ENCODE measurements at regions not wholly inside any gene's neighbourhood (a gene's known extent, or its start where the extent isn't known, plus 50 kb on each side); places are given as distances from the start of the nearest gene placed in this dataset.
A peak's percentile ranks its signal among the peaks of the same experiment; 100 is the strongest.
"Not testable (repeated sequence)": the region's sequence is repeated elsewhere in the genome, so short reads cannot be mapped to it uniquely, and the experiment has no call there.

DNA sequence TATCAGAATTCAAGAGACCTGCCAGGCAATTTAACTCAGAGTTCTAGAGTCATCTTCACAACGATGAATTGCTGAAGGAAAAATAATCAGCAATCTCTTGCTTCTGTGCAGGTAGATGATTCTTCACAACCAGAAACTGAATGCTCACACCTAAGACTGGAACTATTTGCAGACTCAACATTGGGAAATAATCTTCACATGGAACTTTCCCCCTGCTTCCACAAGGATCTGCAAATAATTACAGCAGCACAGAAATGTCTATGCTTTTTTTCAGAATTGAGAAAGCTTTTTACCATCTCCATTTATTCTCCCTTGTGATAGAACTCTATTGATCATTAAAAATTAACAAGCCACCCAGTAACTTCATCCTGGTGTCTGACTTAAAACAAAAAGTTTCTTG is 282.8 kb downstream of the AHR start:
- TF ChIP-seq, protein P1, sequence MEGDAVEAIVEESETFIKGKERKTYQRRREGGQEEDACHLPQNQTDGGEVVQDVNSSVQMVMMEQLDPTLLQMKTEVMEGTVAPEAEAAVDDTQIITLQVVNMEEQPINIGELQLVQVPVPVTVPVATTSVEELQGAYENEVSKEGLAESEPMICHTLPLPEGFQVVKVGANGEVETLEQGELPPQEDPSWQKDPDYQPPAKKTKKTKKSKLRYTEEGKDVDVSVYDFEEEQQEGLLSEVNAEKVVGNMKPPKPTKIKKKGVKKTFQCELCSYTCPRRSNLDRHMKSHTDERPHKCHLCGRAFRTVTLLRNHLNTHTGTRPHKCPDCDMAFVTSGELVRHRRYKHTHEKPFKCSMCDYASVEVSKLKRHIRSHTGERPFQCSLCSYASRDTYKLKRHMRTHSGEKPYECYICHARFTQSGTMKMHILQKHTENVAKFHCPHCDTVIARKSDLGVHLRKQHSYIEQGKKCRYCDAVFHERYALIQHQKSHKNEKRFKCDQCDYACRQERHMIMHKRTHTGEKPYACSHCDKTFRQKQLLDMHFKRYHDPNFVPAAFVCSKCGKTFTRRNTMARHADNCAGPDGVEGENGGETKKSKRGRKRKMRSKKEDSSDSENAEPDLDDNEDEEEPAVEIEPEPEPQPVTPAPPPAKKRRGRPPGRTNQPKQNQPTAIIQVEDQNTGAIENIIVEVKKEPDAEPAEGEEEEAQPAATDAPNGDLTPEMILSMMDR (IDR thresholded peaks at IDR 0.05; ENCODE audit: low read depth, low read length, missing control alignments) = no peak
- no peak overlapping the region for H3K4me3 ChIP-seq (ENCODE audit: low read depth, low read length)
- no peaks in the 10 kb centered on the region for H3K36me3 ChIP-seq (replicated peaks)
- no peak for DNase-seq
- no peaks in the 10 kb centered on the region for H3K27me3 ChIP-seq (replicated peaks)
- no peak overlapping the region for H3K27ac ChIP-seq
- in situ Hi-C loops (cut with HindIII; ENCODE audit: low pct_ligation_motif_present, low sequenced_read_pairs) = no loop called here

DNA sequence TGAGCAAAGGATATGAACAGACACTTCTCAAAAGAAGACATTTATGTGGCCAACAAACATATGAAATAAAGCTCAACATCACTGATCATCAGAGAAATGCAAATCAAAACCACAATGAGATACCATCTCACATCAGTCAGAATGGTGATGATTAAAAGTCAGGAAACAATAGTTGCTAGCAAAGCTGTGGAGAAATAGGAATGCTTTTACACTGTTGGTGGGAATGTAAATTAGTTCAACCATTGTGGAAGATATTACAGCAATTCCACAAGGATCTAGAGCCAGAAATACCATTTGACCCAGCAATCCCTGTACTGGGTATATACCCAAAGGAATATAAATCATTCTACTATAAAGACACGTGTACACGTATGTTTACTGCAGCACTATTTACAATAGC is 284.2 kb downstream of the AHR start:
- in situ Hi-C loops (cut with HindIII; ENCODE audit: low pct_ligation_motif_present, low sequenced_read_pairs); H3K27ac ChIP-seq: not testable (repeated sequence)

DNA sequence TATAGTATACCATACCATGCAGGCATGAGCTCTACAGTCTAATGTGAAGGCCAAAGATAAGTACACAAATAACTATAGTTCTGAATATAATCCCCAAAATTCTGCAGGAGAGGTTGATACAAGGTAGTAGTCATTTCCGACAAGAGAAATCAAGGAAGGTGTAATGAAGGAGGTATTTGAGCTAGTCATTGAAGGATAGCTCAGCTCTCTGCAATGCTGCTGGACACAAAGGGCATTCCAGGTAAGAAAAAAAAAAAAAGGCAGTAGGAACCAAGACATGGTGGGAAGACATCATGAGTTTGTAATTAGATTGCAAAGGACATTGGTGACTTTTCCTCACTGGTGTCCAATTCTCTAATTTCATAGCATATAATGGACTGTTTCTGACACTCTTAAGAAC is 285.3 kb downstream of the AHR start:
- Histone ChIP-seq H3K27ac (no peak overlapping the region), H3K27me3 (replicated peaks) (no peaks in the 10 kb centered on the region), H3K36me3 (replicated peaks) (no peaks in the 10 kb centered on the region), H3K4me3 (ENCODE audit: low read depth, low read length) (no peak overlapping the region)
- TF ChIP-seq, protein P1 (IDR thresholded peaks at IDR 0.05; ENCODE audit: low read depth, low read length, missing control alignments) = no peak
- DNase-seq = no peak
- in situ Hi-C loops (cut with HindIII; ENCODE audit: low pct_ligation_motif_present, low sequenced_read_pairs) = no loop called here

More for the DNA sequence above, 284.2 kb downstream of the AHR start:
- not testable (repeated sequence) for H3K36me3 ChIP-seq (replicated peaks); H3K4me3 ChIP-seq (ENCODE audit: low read depth, low read length); H3K27me3 ChIP-seq (replicated peaks); DNase-seq

DNA sequence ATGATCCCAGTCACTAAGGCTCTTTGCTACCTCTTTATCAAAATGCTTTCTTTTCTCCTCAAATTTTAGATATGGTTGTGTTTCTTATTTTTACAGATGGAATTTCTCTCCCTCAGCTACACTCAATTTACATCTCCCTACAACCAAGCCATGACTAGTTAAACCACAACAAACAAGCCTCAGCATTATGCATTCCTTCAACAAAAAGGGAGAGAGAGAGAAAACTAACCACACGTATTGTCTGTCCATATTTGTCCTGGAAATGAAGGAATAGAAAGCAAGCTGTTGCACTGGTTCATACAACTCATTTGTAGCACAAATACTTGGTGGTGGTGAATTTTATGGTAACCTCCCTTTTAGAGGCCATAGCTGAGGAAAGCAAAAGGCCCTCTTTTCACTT is 286.4 kb downstream of the AHR start:
- DNase-seq = peak; percentile 11
- Histone ChIP-seq H3K36me3 (replicated peaks) (no peaks in the 10 kb centered on the region), H3K4me3 (ENCODE audit: low read depth, low read length) (no peak overlapping the region), H3K27me3 (replicated peaks) (no peaks in the 10 kb centered on the region), H3K27ac (no peak overlapping the region)
- TF ChIP-seq, protein P1 (IDR thresholded peaks at IDR 0.05; ENCODE audit: low read depth, low read length, missing control alignments) = no peak
- in situ Hi-C loops (cut with HindIII; ENCODE audit: low pct_ligation_motif_present, low sequenced_read_pairs) = no loop called here

DNA sequence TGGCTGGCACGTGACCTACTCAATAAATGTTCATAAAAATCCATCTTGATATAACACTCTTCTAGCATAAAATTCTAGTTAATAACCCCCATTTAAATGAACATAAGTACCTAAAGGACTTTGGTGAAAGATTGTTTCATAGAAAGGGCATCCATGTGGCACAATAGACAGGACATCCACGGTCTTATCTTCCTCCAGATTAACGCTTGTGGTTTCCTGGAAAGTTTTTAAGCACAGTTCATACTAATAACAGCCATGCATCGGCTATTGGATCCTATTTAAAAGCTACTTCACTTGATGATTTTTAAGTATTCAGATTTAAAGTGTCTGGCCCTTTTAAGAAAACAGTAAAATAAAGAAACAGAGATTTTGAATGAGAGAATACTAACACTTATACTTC is 288.3 kb downstream of the AHR start:
- in situ Hi-C loops (cut with HindIII; ENCODE audit: low pct_ligation_motif_present, low sequenced_read_pairs) = no loop called here
- H3K27ac ChIP-seq = no peak overlapping the region
- no peaks in the 10 kb centered on the region for H3K27me3 ChIP-seq (replicated peaks)
- no peak overlapping the region for H3K4me3 ChIP-seq (ENCODE audit: low read depth, low read length)
- TF ChIP-seq, protein P1 (IDR thresholded peaks at IDR 0.05; ENCODE audit: low read depth, low read length, missing control alignments) = no peak
- DNase-seq = no peak
- no peaks in the 10 kb centered on the region for H3K36me3 ChIP-seq (replicated peaks)

DNA sequence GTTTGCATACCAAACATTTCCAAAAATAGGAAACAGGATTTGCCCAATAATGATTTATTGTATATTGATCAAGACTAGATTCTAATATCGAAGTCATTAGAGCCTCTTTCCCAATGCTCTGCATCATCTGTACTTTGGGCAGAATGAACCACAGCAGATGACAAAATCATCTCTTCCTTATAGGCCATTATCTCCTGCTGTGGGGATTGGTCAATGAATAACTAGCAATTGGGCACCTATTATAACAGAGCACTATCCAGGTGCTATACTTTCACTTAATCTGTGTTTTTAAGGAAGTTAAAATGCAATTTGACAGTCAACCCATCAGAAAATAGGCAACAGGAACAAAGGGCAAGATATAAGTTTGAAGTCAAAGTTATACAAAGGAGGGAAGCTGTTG is 290.3 kb downstream of the AHR start:
- in situ Hi-C loops (cut with HindIII; ENCODE audit: low pct_ligation_motif_present, low sequenced_read_pairs) = no loop called here
- H3K27ac ChIP-seq = no peak overlapping the region
- TF ChIP-seq, protein P1 (IDR thresholded peaks at IDR 0.05; ENCODE audit: low read depth, low read length, missing control alignments) = no peak
- H3K27me3 ChIP-seq (replicated peaks) = no peaks in the 10 kb centered on the region
- H3K4me3 ChIP-seq (ENCODE audit: low read depth, low read length) = no peak overlapping the region
- no peaks in the 10 kb centered on the region for H3K36me3 ChIP-seq (replicated peaks)
- no peak for DNase-seq

Data from brain microvascular endothelial cell (primary cell).